Astrocyte (in vitro differentiated cells and primary cell): ENCODE measurements at regions not wholly inside any gene's neighbourhood (a gene's known extent, or its start where the extent isn't known, plus 50 kb on each side); places are given as distances from the start of the nearest gene placed in this dataset.

Source experiments
- DNase-seq: peaks from one replicate; pipeline ENCODE4 v3.0.0-alpha.2; 2010; ENCODE audit warnings: low read depth
- FAIRE-seq: peaks from 2 replicates; lab custom pipeline; 2011; peaks lifted over from hg19 to GRCh38; lab: Jason Lieb, UNC
- H2AFZ ChIP-seq: 2 replicates; pipeline ENCODE4 v1.6.0; 2012; ENCODE audit warnings: low read depth, low read length, inconsistent platforms
- H3K27ac ChIP-seq: 2 replicates; pipeline ENCODE4 v1.5.1; 2011; ENCODE audit warnings: low read depth, low read length, inconsistent platforms
- H3K27me3 ChIP-seq: 2 replicates; pipeline ENCODE4 v1.6.0; 2011; ENCODE audit warnings: low read length, inconsistent platforms; ENCODE audit not compliant: insufficient read depth
- H3K36me3 ChIP-seq: 2 replicates; pipeline ENCODE4 v1.5.1; 2011; ENCODE audit warnings: low read length, inconsistent platforms; ENCODE audit not compliant: insufficient read depth
- H3K4me1 ChIP-seq: 2 replicates; pipeline ENCODE4 v1.5.1; 2011; ENCODE audit warnings: low read length, inconsistent platforms; ENCODE audit not compliant: insufficient read depth
- H3K4me2 ChIP-seq: 2 replicates; pipeline ENCODE4 v1.6.0; 2012; ENCODE audit warnings: low read length, inconsistent platforms
- H3K4me3 ChIP-seq: 2 replicates; pipeline ENCODE4 v1.5.1; 2011; ENCODE audit warnings: low read depth, mild to moderate bottlenecking, low read length, inconsistent platforms; ENCODE audit not compliant: insufficient read depth
- H3K79me2 ChIP-seq: 2 replicates; pipeline ENCODE4 v1.6.0; 2012; ENCODE audit warnings: mild to moderate bottlenecking, low read length, inconsistent platforms; ENCODE audit not compliant: insufficient read depth
- H3K9ac ChIP-seq: 2 replicates; pipeline ENCODE4 v1.6.0; 2012; ENCODE audit warnings: mild to moderate bottlenecking, low read length, inconsistent platforms
- H3K9me3 ChIP-seq: 2 replicates; pipeline ENCODE4 v1.5.1; 2012; ENCODE audit warnings: low read depth, mild to moderate bottlenecking, low read length, inconsistent platforms; ENCODE audit not compliant: insufficient read depth
- H4K20me1 ChIP-seq: 2 replicates; pipeline ENCODE4 v1.6.0; 2012; ENCODE audit warnings: low read length, inconsistent platforms; ENCODE audit not compliant: insufficient read depth
- H3K27ac Mint-ChIP-seq: one replicate; pipeline ENCODE4 v1.8.0; 2021; ENCODE audit warnings: mild to moderate bottlenecking, mixed read lengths; ENCODE audit not compliant: unreplicated experiment
- H3K27me3 Mint-ChIP-seq: one replicate; pipeline ENCODE4 v1.8.0; 2021; ENCODE audit warnings: low read depth, mixed read lengths; ENCODE audit not compliant: unreplicated experiment
- H3K36me3 Mint-ChIP-seq: one replicate; pipeline ENCODE4 v1.8.0; 2021; ENCODE audit warnings: low read depth, mixed read lengths; ENCODE audit not compliant: unreplicated experiment
- H3K4me1 Mint-ChIP-seq: one replicate; pipeline ENCODE4 v1.8.0; 2021; ENCODE audit warnings: low read depth, mixed read lengths; ENCODE audit not compliant: unreplicated experiment
- H3K4me3 Mint-ChIP-seq: one replicate; pipeline ENCODE4 v1.8.0; 2021; ENCODE audit warnings: mild to moderate bottlenecking, moderate library complexity, mixed read lengths; ENCODE audit not compliant: unreplicated experiment
- H3K9me3 Mint-ChIP-seq: one replicate; pipeline ENCODE4 v1.8.0; 2021; ENCODE audit warnings: mild to moderate bottlenecking, mixed read lengths; ENCODE audit not compliant: unreplicated experiment
- EZH2 ChIP-seq: IDR thresholded peaks from 2 replicates; pipeline ENCODE4 v1.6.1; 2012; ENCODE audit warnings: mild to moderate bottlenecking, low read length, inconsistent platforms; ENCODE audit not compliant: insufficient read depth
- TF ChIP-seq, protein P1 (sequence below): IDR thresholded peaks from 2 replicates; pipeline ENCODE4 v1.5.1; 2011; ENCODE audit warnings: low read depth, mild to moderate bottlenecking, inconsistent platforms, low read length, moderate library complexity; ENCODE audit not compliant: insufficient read depth

GRCh38 chr12:58719161-58719560 lies 201.1 kb downstream of the LRIG3 start:
- H3K27ac ChIP-seq, result no peak overlapping the region
- H3K4me2 ChIP-seq, result no peak overlapping the region
- no peaks in the 10 kb centered on the region for H3K36me3 ChIP-seq
- Mint-ChIP-seq H3K36me3 (peaks cover 2% of the 10 kb centered on the region), H3K4me3 (no peak overlapping the region), H3K27ac (no peak overlapping the region), H3K9me3 (no peaks in the 10 kb centered on the region), H3K27me3 (no peaks in the 10 kb centered on the region), H3K4me1 (no peaks in the 10 kb centered on the region)
- H4K20me1 ChIP-seq, result no peaks in the 10 kb centered on the region
- H2AFZ ChIP-seq, result no peak overlapping the region
- no peaks in the 10 kb centered on the region for H3K4me1 ChIP-seq
- H3K79me2 ChIP-seq, result no peaks in the 10 kb centered on the region
- DNase-seq (no peak), FAIRE-seq (no peak)
- H3K9me3 ChIP-seq, result no peaks in the 10 kb centered on the region
- no peak overlapping the region for H3K9ac ChIP-seq
- no peak for TF ChIP-seq EZH2
- TF ChIP-seq, protein P1, sequence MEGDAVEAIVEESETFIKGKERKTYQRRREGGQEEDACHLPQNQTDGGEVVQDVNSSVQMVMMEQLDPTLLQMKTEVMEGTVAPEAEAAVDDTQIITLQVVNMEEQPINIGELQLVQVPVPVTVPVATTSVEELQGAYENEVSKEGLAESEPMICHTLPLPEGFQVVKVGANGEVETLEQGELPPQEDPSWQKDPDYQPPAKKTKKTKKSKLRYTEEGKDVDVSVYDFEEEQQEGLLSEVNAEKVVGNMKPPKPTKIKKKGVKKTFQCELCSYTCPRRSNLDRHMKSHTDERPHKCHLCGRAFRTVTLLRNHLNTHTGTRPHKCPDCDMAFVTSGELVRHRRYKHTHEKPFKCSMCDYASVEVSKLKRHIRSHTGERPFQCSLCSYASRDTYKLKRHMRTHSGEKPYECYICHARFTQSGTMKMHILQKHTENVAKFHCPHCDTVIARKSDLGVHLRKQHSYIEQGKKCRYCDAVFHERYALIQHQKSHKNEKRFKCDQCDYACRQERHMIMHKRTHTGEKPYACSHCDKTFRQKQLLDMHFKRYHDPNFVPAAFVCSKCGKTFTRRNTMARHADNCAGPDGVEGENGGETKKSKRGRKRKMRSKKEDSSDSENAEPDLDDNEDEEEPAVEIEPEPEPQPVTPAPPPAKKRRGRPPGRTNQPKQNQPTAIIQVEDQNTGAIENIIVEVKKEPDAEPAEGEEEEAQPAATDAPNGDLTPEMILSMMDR, result no peak
- H3K27me3 ChIP-seq, result no peaks in the 10 kb centered on the region
- no peak overlapping the region for H3K4me3 ChIP-seq

DNA sequence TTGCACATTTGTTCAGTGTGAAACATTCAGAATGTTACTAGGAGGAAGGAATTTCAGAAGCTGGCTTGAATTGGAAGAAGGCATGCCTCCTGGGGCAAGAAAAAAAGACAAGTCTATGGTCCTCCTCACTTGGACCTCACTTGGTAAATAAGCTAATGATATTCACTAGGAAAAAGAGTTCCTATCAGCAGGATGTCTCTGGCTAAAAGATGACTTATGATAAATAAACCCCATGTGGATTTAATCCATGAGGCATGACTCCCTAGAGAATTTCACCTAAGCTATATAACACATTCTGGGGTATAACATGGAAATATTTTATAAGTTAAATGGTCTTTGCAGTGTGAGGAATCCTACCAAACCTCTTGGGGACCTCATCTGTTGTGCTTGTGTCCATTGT lies 199.9 kb downstream of the LRIG3 start:
- H3K27ac Mint-ChIP-seq, result no peak overlapping the region
- DNase-seq (no peak), FAIRE-seq (no peak)
- peaks cover 2% of the 10 kb centered on the region for H3K36me3 Mint-ChIP-seq
- no peak overlapping the region for H2AFZ ChIP-seq
- no peaks in the 10 kb centered on the region for H3K4me1 Mint-ChIP-seq
- no peak overlapping the region for H3K9ac ChIP-seq
- no peak overlapping the region for H3K4me2 ChIP-seq
- no peak overlapping the region for H3K27ac ChIP-seq
- no peaks in the 10 kb centered on the region for H3K9me3 ChIP-seq
- H3K27me3 ChIP-seq, result no peaks in the 10 kb centered on the region
- H3K9me3 Mint-ChIP-seq, result no peaks in the 10 kb centered on the region
- no peaks in the 10 kb centered on the region for H3K27me3 Mint-ChIP-seq
- H4K20me1 ChIP-seq, result no peaks in the 10 kb centered on the region
- no peak overlapping the region for H3K4me3 ChIP-seq
- TF ChIP-seq EZH2, result no peak
- TF ChIP-seq, protein P1, result no peak
- H3K4me1 ChIP-seq, result no peaks in the 10 kb centered on the region
- H3K79me2 ChIP-seq, result no peaks in the 10 kb centered on the region
- H3K36me3 ChIP-seq, result no peaks in the 10 kb centered on the region
- no peak overlapping the region for H3K4me3 Mint-ChIP-seq

- H3K36me3 ChIP-seq, result no peaks in the 10 kb centered on the region
- TF ChIP-seq, protein P1, result no peak
- no peak for TF ChIP-seq EZH2
- no peaks in the 10 kb centered on the region for H4K20me1 ChIP-seq
- FAIRE-seq (no peak), DNase-seq (no peak)
- peaks cover 10% of the 10 kb centered on the region for H3K4me1 Mint-ChIP-seq
- no peak overlapping the region for H2AFZ ChIP-seq
- H3K79me2 ChIP-seq, result no peaks in the 10 kb centered on the region
- no peak overlapping the region for H3K27ac ChIP-seq
- H3K4me1 ChIP-seq, result no peaks in the 10 kb centered on the region
- H3K9me3 Mint-ChIP-seq, result no peaks in the 10 kb centered on the region
- H3K4me3 ChIP-seq, result no peak overlapping the region
- no peaks in the 10 kb centered on the region for H3K9me3 ChIP-seq
- H3K36me3 Mint-ChIP-seq, result no peaks in the 10 kb centered on the region
- H3K4me3 Mint-ChIP-seq, result no peak overlapping the region
- no peak overlapping the region for H3K9ac ChIP-seq
- H3K4me2 ChIP-seq, result no peak overlapping the region
- no peaks in the 10 kb centered on the region for H3K27me3 ChIP-seq
- no peak overlapping the region for H3K27ac Mint-ChIP-seq
- no peaks in the 10 kb centered on the region for H3K27me3 Mint-ChIP-seq
Measured at GRCh38 chr12:58725400-58726105, 194.8 kb downstream of the LRIG3 start.
